GM12801 (cell line): ENCODE measurements at regions not wholly inside any gene's neighbourhood (a gene's known extent, or its start where the extent isn't known, plus 50 kb on each side); places are given as distances from the start of the nearest gene placed in this dataset.

ENCODE experiments used
- TF ChIP-seq, protein P1 (sequence below): IDR thresholded peaks from one replicate; pipeline ENCODE4 v1.5.1; 2011; ENCODE audit warnings: control low read depth; ENCODE audit not compliant: insufficient read length; ENCODE audit errors: extremely low read depth

DNA sequence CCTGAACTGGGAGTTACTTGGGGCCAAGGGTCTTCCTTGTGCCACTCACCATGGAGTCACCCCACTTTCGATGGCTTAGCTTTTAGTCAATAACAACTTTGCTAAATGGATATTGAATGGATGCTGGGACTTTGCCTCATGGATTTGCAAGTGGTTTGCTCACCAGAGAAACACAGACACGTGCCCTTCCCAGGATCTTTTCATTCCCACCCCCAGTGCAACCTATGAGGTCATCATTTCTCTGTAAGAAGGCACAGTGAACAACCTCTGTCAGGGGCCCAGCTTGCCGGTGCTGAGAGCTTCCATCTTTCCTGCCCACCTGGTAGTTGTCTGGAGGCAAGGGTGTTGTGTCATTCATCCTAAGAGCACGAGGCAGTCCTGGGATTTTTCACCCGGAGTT, 256.8 kb upstream of the PMEPA1 start:
- TF ChIP-seq, protein P1, sequence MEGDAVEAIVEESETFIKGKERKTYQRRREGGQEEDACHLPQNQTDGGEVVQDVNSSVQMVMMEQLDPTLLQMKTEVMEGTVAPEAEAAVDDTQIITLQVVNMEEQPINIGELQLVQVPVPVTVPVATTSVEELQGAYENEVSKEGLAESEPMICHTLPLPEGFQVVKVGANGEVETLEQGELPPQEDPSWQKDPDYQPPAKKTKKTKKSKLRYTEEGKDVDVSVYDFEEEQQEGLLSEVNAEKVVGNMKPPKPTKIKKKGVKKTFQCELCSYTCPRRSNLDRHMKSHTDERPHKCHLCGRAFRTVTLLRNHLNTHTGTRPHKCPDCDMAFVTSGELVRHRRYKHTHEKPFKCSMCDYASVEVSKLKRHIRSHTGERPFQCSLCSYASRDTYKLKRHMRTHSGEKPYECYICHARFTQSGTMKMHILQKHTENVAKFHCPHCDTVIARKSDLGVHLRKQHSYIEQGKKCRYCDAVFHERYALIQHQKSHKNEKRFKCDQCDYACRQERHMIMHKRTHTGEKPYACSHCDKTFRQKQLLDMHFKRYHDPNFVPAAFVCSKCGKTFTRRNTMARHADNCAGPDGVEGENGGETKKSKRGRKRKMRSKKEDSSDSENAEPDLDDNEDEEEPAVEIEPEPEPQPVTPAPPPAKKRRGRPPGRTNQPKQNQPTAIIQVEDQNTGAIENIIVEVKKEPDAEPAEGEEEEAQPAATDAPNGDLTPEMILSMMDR: no peak

DNA sequence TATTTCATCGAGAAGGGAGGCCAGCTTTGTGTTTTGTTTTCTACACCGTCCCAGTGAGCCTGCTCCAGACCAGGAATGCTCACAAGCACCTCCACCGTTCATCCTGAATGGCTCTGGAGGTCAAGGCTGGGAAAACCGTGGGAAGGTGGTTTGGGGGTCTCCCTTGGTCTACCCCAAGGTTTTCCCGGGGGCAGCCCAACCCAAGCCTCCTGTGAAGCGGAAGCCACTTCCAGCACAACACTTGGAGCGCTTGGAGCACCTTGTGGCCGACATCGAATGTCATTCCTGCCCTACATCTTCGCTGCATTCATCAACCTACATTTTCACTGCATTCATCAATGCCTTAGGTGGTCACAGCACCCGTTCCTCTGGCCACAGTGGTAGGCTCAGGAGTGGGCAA, 255.6 kb upstream of the PMEPA1 start:
- TF ChIP-seq, protein P1: no peak

DNA sequence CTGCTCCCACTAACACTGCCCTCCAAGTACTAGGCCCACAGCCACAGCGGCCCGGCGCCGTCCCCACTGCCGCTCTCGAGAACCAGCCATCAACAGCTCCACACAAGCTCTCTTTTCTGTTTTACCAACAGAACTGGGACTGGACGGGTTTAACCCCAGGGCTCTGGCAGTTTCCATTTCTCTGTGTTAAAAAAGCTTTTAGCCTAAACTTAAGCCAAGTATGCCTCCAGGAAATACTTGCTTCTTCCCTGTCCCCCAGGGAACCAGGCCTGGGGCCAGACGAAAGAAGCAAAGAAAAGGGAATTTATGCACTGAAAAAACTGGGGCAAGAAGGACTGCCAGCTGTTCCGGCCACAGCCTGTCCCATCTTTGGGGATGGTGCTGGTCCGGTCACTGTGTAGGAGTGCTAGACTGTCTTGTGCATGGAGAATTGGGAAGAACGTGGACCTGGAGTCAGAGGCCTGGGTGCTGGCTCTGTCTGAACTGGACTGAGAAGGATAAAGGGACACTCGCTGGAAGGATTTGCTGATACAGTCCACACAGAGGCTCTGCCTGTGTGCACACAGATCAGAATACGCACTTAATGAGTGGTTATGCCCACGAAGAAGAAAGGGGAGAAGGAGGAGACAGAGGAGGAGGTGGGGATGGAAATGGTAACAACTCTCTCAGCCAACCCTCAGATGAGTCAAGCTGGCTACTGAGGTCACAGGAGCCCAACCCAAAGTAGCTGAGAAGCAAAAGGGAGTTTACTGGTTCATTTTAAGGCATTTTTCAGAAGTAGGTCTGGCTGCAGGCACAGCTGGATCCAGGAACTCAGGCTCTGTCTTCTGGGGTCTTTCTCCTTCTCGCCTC, 254.4 kb upstream of the PMEPA1 start:
- TF ChIP-seq, protein P1: no peak

DNA sequence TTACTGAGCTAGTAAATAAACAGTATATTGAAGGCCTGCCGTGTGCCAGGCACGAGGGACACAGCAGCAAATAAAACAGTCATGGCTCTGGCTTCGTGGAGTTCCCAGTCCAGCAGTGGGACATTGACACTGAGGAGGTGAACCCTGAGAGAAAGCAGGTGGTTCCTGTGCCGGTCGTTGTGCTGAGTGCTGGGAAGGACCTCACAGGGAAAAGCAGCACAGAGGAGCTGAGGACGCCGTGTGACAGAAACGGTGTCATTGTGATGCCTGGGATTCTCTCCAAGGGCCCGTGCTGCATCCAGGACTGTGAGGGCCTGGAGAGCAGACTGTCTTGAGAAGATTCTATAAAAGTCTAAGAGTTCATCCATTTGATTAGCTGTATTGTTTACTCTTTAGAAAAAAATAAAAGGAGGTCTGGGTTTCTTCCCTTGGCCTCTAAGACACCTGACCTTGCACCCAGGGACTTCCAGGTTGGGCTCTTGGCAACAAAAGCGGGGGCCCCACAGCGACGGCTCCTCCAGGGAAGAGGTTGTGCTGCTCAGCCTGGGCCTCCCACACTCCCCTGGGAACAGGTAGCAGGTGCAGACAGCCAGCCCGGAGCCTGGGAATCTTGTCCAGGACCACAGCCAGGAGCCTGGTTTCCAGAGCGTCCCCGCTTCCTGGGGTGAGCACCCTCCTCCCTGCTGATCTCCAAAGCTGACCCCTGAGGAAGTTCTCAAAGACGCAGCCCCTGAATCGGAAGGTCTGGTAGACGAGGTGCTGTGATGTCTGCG, 251.2 kb upstream of the PMEPA1 start:
- TF ChIP-seq, protein P1: no peak

DNA sequence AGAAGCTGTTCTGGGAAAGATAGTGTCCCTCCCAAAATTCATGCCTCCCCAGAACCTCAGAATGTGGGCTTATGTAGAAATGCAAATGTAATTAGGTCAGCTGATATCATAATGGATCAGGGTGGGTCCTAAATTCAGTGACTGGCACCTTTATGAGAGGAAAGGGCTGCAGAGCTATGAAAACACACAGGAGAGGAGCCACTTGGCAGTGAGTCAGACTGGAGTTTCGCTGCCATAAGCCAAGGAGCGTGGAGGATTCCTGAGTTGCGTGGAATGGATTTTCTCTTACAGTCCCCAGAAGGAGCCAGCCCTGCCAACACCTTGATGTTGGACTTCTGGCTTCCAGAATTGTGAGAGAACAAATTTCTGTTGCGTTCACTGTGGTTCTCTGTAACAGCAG, 249.8 kb upstream of the PMEPA1 start:
- TF ChIP-seq, protein P1: no peak

DNA sequence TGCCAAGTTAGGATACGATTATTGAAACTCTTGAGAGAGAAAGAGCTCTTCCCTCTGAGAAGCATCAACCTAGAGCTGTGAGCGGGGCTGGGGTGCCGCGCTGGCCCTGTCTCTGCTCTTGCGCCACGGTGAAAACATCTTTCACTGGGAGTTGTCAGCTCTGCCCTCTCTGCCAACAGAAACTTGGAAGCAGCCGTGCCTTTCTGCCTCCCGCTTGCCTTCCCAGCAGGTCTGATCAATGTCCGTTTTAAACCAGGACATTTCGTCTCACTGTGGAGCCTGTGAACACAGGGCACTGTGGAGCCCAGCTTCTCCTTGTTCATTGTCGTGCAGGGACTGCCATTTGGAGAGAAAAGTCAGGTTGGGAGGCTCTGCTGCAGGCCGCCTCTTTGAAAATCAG, 249.2 kb upstream of the PMEPA1 start:
- TF ChIP-seq, protein P1: no peak

DNA sequence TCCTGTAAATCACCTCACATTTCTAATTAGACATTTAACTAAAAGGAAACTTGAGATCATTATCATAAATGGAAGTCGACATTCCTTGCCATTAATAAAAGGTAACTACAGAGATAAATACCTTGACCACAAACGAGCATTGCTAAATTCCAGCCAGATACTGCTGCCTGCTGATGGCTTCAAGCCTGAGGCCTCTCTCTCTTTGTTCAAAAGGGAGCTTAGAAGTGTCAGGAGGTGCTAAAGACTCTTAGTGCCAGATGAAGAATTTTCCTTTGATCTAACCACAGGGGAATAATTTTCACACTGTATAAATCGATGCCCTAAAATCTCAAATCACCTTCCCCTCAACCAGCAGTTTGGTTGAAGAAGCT, 248.2 kb upstream of the PMEPA1 start:
- TF ChIP-seq, protein P1: no peak
